ENCODE measurements at regions not wholly inside any gene's neighbourhood (a gene's known extent, or its start where the extent isn't known, plus 50 kb on each side); places are given as distances from the start of the nearest gene placed in this dataset.

GRCh38 chr4:133624744-133625143 lies 475.6 kb downstream of the PCDH10 start:
- intact Hi-C loops (cut with micrococcal nuclease): no loop called here
- H2AK5ac ChIP-seq (ENCODE audit: low read depth, low read length): no peak overlapping the region
- TF ChIP-seq, protein P1, sequence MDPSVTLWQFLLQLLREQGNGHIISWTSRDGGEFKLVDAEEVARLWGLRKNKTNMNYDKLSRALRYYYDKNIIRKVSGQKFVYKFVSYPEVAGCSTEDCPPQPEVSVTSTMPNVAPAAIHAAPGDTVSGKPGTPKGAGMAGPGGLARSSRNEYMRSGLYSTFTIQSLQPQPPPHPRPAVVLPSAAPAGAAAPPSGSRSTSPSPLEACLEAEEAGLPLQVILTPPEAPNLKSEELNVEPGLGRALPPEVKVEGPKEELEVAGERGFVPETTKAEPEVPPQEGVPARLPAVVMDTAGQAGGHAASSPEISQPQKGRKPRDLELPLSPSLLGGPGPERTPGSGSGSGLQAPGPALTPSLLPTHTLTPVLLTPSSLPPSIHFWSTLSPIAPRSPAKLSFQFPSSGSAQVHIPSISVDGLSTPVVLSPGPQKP (IDR thresholded peaks at IDR 0.05; ENCODE audit: borderline replicate concordance, low read depth, low read length): no peak
- TF ChIP-seq FOS (IDR thresholded peaks at IDR 0.05; ENCODE audit: low read depth, low read length) (no peak), MAZ (IDR thresholded peaks at IDR 0.05; ENCODE audit: borderline replicate concordance, low read depth, low read length) (no peak), CHD1 (IDR thresholded peaks at IDR 0.05; ENCODE audit: low read depth, low read length) (no peak), CEBPB (IDR thresholded peaks at IDR 0.05; ENCODE audit: low read depth, low read length) (no peak), MAFK (IDR thresholded peaks at IDR 0.05; ENCODE audit: low read depth, low read length) (no peak), NFE2L2 (IDR thresholded peaks at IDR 0.05; ENCODE audit: low read depth, low read length) (no peak), RFX5 (IDR thresholded peaks at IDR 0.05; ENCODE audit: low read depth, low read length) (no peak), MXI1 (IDR thresholded peaks at IDR 0.05; ENCODE audit: borderline replicate concordance, low read depth, low read length) (no peak), POLR2A (IDR thresholded peaks at IDR 0.05; ENCODE audit: low read depth, low read length) (no peak), BHLHE40 (IDR thresholded peaks at IDR 0.05; ENCODE audit: low read depth, low read length) (no peak), RCOR1 (IDR thresholded peaks at IDR 0.05; ENCODE audit: insufficient replicate concordance, low read length) (no peak)
- TF ChIP-seq, protein P2, sequence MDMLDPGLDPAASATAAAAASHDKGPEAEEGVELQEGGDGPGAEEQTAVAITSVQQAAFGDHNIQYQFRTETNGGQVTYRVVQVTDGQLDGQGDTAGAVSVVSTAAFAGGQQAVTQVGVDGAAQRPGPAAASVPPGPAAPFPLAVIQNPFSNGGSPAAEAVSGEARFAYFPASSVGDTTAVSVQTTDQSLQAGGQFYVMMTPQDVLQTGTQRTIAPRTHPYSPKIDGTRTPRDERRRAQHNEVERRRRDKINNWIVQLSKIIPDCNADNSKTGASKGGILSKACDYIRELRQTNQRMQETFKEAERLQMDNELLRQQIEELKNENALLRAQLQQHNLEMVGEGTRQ (IDR thresholded peaks at IDR 0.05; ENCODE audit: low read depth, low read length): no peak
- TF ChIP-seq, protein P3, sequence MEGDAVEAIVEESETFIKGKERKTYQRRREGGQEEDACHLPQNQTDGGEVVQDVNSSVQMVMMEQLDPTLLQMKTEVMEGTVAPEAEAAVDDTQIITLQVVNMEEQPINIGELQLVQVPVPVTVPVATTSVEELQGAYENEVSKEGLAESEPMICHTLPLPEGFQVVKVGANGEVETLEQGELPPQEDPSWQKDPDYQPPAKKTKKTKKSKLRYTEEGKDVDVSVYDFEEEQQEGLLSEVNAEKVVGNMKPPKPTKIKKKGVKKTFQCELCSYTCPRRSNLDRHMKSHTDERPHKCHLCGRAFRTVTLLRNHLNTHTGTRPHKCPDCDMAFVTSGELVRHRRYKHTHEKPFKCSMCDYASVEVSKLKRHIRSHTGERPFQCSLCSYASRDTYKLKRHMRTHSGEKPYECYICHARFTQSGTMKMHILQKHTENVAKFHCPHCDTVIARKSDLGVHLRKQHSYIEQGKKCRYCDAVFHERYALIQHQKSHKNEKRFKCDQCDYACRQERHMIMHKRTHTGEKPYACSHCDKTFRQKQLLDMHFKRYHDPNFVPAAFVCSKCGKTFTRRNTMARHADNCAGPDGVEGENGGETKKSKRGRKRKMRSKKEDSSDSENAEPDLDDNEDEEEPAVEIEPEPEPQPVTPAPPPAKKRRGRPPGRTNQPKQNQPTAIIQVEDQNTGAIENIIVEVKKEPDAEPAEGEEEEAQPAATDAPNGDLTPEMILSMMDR (conservative IDR thresholded peaks at IDR 0.05; ENCODE audit: low read depth, low read length): no peak
- CTCF ChIA-PET: no interaction called here
- POLR2A ChIA-PET (ENCODE audit: unreplicated experiment): no interaction called here
- H4K5ac ChIP-seq (ENCODE audit: low read depth, low read length): no peak overlapping the region
- no peak overlapping the region for H2BK120ac ChIP-seq (ENCODE audit: low read depth, low read length)
- H3K4me3 ChIP-seq (ENCODE audit: insufficient read depth, low read depth, low read length): no peak overlapping the region
- H3K23ac ChIP-seq (ENCODE audit: low read depth, low read length): no peak overlapping the region
- no peak overlapping the region for H3K4ac ChIP-seq (ENCODE audit: low read depth, low read length)
- no peak for DNase-seq
- H2BK5ac ChIP-seq (ENCODE audit: low read depth, low read length, poor library complexity, severe bottlenecking): no peak overlapping the region
- no peaks in the 10 kb centered on the region for H3K9me1 ChIP-seq (ENCODE audit: insufficient read depth, low read length)
- WGBS, 2 experiments (ENCODE audit: extremely low coverage in 2 of 2, insufficient read length in 1 of 2): no CpG with 5 or more reads among the region's 3 CpGs
- no peak overlapping the region for H2BK15ac ChIP-seq (ENCODE audit: low read depth, low read length)
- no peak overlapping the region for H3K18ac ChIP-seq (ENCODE audit: low read depth, low read length)
- no peaks in the 10 kb centered on the region for H4K20me1 ChIP-seq (ENCODE audit: insufficient read depth, low read length)
- H3K56ac ChIP-seq (ENCODE audit: extremely low read depth, insufficient read depth, low read length): no peak overlapping the region
- H3K4me2 ChIP-seq (ENCODE audit: low read depth, low read length): no peak overlapping the region
- no peaks in the 10 kb centered on the region for H3K36me3 ChIP-seq (ENCODE audit: control insufficient read depth, insufficient read depth, low read length)
- in situ Hi-C loops (cut with MboI; ENCODE audit: low sequenced_read_pairs): no loop called here
- H4K8ac ChIP-seq (ENCODE audit: low read depth in 2 of 2, low read length in 2 of 2): no peak overlapping the region
- no peak overlapping the region for H4K91ac ChIP-seq (ENCODE audit: insufficient read depth, low read depth, low read length)
- BruUV-seq (replicated peaks): no TSS peak
- H2AFZ ChIP-seq (replicated peaks; ENCODE audit: low read length, poor library complexity): no peak overlapping the region
- H3K9ac ChIP-seq (ENCODE audit: low read depth, low read length): no peak overlapping the region
- H3K79me1 ChIP-seq (ENCODE audit: low read depth in 1 of 2, low read length in 2 of 2): no peaks in the 10 kb centered on the region
- ATAC-seq (ENCODE audit: low read depth): no peak
- no peak overlapping the region for H2BK20ac ChIP-seq (ENCODE audit: low read depth, low read length)
- H3K9me3 ChIP-seq (ENCODE audit: control insufficient read depth, insufficient read depth, low read length): no peaks in the 10 kb centered on the region
- no peak overlapping the region for H2AK9ac ChIP-seq (replicated peaks; ENCODE audit: low read depth, low read length, poor library complexity)
- H3K14ac ChIP-seq (replicated peaks; ENCODE audit: low read depth, low read length): no peak overlapping the region
- H3K27me3 ChIP-seq (ENCODE audit: control insufficient read depth, insufficient read depth, low read length): no peaks in the 10 kb centered on the region
- no peaks in the 10 kb centered on the region for H3K4me1 ChIP-seq (ENCODE audit: control insufficient read depth, insufficient read depth, low read length)
- dilution Hi-C loops (cut with HindIII; ENCODE audit: low sequenced_read_pairs, unreplicated experiment): no loop called here
- no peak overlapping the region for H3K27ac ChIP-seq (ENCODE audit: insufficient read depth, low read length)

All from IMR-90 (cell line).